ENCODE measurements at regions not wholly inside any gene's neighbourhood (a gene's known extent, or its start where the extent isn't known, plus 50 kb on each side); places are given as distances from the start of the nearest gene placed in this dataset.
"Not testable (repeated sequence)": the region's sequence is repeated elsewhere in the genome, so short reads cannot be mapped to it uniquely, and the experiment has no call there.

GRCh38 chr11:134656086-134656840, 244.2 kb upstream of the B3GAT1 start:
- H3K4me3 ChIP-seq (ENCODE audit: extremely low read depth in 1 of 4, insufficient read depth in 2 of 4, low read depth in 3 of 4, low read length in 4 of 4); H2BK120ac ChIP-seq (replicated peaks; ENCODE audit: low read depth, low read length); H3K9ac ChIP-seq (replicated peaks in 1 of 4; ENCODE audit: extremely low read depth in 1 of 4, low read depth in 3 of 4, low read length in 3 of 4); H4K91ac ChIP-seq (replicated peaks; ENCODE audit: insufficient read length, low read length); H2BK20ac ChIP-seq (ENCODE audit: low read length); H2AFZ ChIP-seq (ENCODE audit: low read length); H3K9me3 ChIP-seq (ENCODE audit: insufficient read depth in 2 of 2, low read depth in 1 of 2, low read length in 1 of 2); H3K36me3 ChIP-seq (ENCODE audit: control insufficient read depth in 2 of 4, insufficient read depth in 4 of 4, low read length in 3 of 4); H3K23ac ChIP-seq (ENCODE audit: insufficient read length); H3K27me3 ChIP-seq (replicated peaks in 1 of 4; ENCODE audit: control insufficient read depth in 3 of 4, extremely low read depth in 1 of 4, insufficient read depth in 3 of 4, low read length in 3 of 4); H2AK5ac ChIP-seq (ENCODE audit: low read depth, low read length); CTCF ChIA-PET (ENCODE audit: partially characterized antibody); H3K56ac ChIP-seq (replicated peaks; ENCODE audit: insufficient read length, low read depth, low read length); H3K27ac ChIP-seq (ENCODE audit: low read depth, low read length); POLR2A ChIA-PET (ENCODE audit: partially characterized antibody); H3K4ac ChIP-seq (replicated peaks; ENCODE audit: insufficient read length, low read depth, low read length); H2BK5ac ChIP-seq (ENCODE audit: low read depth, low read length); H3K79me2 ChIP-seq (ENCODE audit: control insufficient read depth in 1 of 2, insufficient read depth in 2 of 2, low read length in 2 of 2); H3K14ac ChIP-seq (ENCODE audit: insufficient read length); H4K5ac ChIP-seq (ENCODE audit: insufficient read length, low read depth, low read length); H3K4me1 ChIP-seq (replicated peaks in 1 of 4; ENCODE audit: control insufficient read depth in 3 of 4, insufficient read depth in 4 of 4, low read length in 3 of 4); H4K8ac ChIP-seq (ENCODE audit: extremely low read depth, insufficient read depth, low read length); H3K23me2 ChIP-seq (ENCODE audit: low read depth, low read length); FAIRE-seq; H3K18ac ChIP-seq (ENCODE audit: extremely low read depth, low read length); H2BK15ac ChIP-seq (ENCODE audit: low read length); H4K20me1 ChIP-seq (replicated peaks in 1 of 2; ENCODE audit: control insufficient read depth in 1 of 2, insufficient read depth in 2 of 2, low read length in 2 of 2); H3K79me1 ChIP-seq (ENCODE audit: low read depth, low read length); H3K4me2 ChIP-seq (ENCODE audit: insufficient read depth in 1 of 2, low read depth in 2 of 2, low read length in 2 of 2): not testable (repeated sequence)
- 0 out of 2 replicates have a peak overlapping the region, but pooled peaks have one; percentile 3 for H2BK12ac ChIP-seq (ENCODE audit: low read depth, low read length)
- peak in 1 of 2 experiments; percentile 39 for DNase-seq (ENCODE audit: low read depth in 1 of 2, low spot score in 2 of 2)
- 92% methylated on average over 28 of the region's 29 CpGs; no CpG with 5 or more reads in 1 of the 2 experiments for WGBS, 2 experiments (ENCODE audit: extremely low coverage in 1 of 2, insufficient coverage in 1 of 2, insufficient read length in 1 of 2, insufficient replicate concordance in 2 of 2, low coverage in 1 of 2, low lambda C conversion rate in 2 of 2, missing lambda C conversion rate in 1 of 2)
